T-helper 2 cell treated with Interferon-gamma antibody and Interleukin-4, amounts not matched to agents 5 μg/mL and 100 μg/mL, for 36 hours (primary cell): ENCODE measurements at regions not wholly inside any gene's neighbourhood (a gene's known extent, or its start where the extent isn't known, plus 50 kb on each side); places are given as distances from the start of the nearest gene placed in this dataset.

Source experiments
- DNase-seq: peaks from one replicate; pipeline ENCODE4 v3.0.0; 2021; ENCODE audit warnings: low spot score
- H3K27ac Mint-ChIP-seq: one replicate; pipeline ENCODE4 v1.8.0; 2021; ENCODE audit warnings: mild to moderate bottlenecking, mixed read lengths
- H3K27me3 Mint-ChIP-seq: one replicate; pipeline ENCODE4 v1.8.0; 2021; ENCODE audit warnings: low read depth, mixed read lengths
- H3K36me3 Mint-ChIP-seq: one replicate; pipeline ENCODE4 v1.8.0; 2021; ENCODE audit warnings: low read depth, mixed read lengths
- H3K4me1 Mint-ChIP-seq: one replicate; pipeline ENCODE4 v1.8.0; 2021; ENCODE audit warnings: low read depth, mixed read lengths
- H3K4me3 Mint-ChIP-seq: one replicate; pipeline ENCODE4 v1.8.0; 2022; ENCODE audit warnings: mild to moderate bottlenecking, moderate library complexity, mixed read lengths
- H3K9me3 Mint-ChIP-seq: one replicate; pipeline ENCODE4 v1.8.0; 2021; ENCODE audit warnings: mixed read lengths

DNA sequence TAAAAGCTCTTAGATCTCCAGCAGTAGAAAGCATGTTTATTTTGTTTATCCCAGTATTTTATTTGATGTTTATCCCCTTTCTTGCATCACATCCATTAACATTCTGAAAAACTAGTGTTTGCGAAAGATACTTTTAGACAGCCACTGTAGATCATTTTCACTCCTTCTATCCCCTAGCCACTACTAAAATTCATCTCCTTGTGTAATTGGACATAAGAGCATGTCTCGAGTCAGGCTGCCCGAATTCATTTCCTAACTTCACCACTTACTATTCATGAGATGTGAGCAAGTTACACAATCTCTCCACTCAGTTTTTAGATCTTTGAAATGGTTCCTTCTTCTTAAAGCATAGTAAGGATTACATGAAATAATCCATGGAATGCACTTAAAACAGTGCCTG is 514.0 kb downstream of the KLF5 start:
- no peak overlapping the region for H3K4me3 Mint-ChIP-seq
- no peaks in the 10 kb centered on the region for H3K4me1 Mint-ChIP-seq
- no peak overlapping the region for H3K27ac Mint-ChIP-seq
- H3K36me3 Mint-ChIP-seq: no peaks in the 10 kb centered on the region
- peaks cover 2% of the 10 kb centered on the region for H3K27me3 Mint-ChIP-seq
- DNase-seq: no peak
- H3K9me3 Mint-ChIP-seq: peaks cover 4% of the 10 kb centered on the region

DNA sequence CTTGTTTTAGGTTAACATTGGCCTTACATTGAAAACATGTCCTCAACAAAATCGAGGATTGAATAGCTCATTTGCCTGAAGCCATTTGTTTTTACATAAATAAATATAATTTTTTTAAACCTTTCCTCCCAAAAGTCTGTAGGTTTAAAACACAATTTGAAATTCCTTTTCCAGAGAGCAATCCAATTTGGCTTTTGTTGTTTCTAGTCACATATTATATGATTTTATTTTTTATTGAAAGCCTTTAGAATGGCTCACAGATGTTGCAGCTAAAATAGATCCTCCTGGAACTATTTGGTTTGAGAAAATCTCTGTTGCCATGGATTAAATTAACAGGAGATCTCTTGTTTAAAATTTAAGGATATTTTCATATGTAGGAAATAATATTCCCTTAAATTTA is 512.6 kb downstream of the KLF5 start:
- H3K27ac Mint-ChIP-seq: no peak overlapping the region
- no peak for DNase-seq
- H3K36me3 Mint-ChIP-seq: no peaks in the 10 kb centered on the region
- H3K27me3 Mint-ChIP-seq: peaks cover 8% of the 10 kb centered on the region
- H3K9me3 Mint-ChIP-seq: peaks cover 4% of the 10 kb centered on the region
- no peak overlapping the region for H3K4me3 Mint-ChIP-seq
- no peaks in the 10 kb centered on the region for H3K4me1 Mint-ChIP-seq

DNA sequence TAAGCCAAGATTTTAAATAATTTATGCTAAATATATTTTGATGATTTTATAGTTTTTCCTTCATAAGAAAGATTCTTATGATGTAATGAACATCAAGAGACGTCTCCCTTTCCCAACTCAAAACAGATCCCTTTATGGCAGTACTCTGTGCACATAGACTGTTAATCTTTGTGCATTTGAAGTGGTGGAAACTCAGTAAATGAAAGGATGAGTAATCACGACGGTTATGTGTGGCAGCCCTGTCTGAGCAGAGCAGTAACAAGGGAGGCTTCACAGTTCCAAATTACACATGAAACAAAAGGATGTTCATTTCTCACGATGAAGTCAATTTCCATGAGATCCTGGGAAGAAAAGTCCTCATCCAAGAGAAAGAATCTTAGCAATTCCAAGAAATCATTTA is 498.1 kb downstream of the KLF5 start:
- peaks cover 3% of the 10 kb centered on the region for H3K27me3 Mint-ChIP-seq
- H3K9me3 Mint-ChIP-seq: no peaks in the 10 kb centered on the region
- H3K27ac Mint-ChIP-seq: no peak overlapping the region
- no peaks in the 10 kb centered on the region for H3K4me1 Mint-ChIP-seq
- no peaks in the 10 kb centered on the region for H3K36me3 Mint-ChIP-seq
- no peak overlapping the region for H3K4me3 Mint-ChIP-seq
- DNase-seq: no peak

DNA sequence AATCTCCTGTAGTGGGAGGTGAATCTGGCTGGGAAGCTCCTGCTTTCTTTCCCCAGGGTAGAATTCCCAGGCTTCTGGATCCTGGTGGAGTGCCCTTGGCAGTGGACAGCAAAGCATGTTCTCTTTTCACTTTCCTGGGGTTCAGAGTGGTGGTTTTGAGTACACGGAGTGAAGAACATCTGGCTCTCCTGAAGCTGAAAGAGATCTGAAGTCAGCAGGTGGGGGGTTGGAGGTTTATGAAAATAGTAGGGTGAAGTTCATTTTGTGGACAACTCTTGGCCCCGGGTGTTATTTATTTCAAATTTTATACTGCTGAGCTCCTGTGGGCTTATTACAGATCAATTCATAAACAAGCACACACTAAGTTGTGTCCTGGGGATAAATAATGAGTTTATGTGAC is 497.3 kb downstream of the KLF5 start:
- H3K27ac Mint-ChIP-seq: no peak overlapping the region
- peaks cover 3% of the 10 kb centered on the region for H3K27me3 Mint-ChIP-seq
- DNase-seq: no peak
- H3K4me1 Mint-ChIP-seq: no peaks in the 10 kb centered on the region
- no peak overlapping the region for H3K4me3 Mint-ChIP-seq
- no peaks in the 10 kb centered on the region for H3K36me3 Mint-ChIP-seq
- H3K9me3 Mint-ChIP-seq: no peaks in the 10 kb centered on the region

DNA sequence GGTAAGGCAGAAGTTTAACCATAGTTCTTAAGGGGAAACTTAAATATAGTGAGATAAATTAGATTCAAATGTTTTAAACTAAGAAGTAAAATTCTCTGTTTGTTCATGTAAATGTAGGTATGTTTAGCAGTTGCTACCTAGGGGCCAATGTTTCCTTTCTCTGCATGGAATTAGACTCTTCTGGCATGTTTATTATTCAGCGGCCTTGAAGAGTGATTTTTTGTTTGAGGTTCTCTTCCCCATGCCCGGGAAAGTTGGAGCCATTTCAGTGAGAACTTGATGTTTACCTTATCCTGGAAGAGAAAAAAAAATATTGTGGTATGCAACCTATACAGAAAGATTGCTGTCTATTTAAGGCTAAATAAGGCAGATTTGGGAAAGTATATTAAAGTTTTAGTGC is 492.9 kb downstream of the KLF5 start:
- Mint-ChIP-seq H3K27me3 (peaks cover 3% of the 10 kb centered on the region), H3K4me1 (no peaks in the 10 kb centered on the region), H3K9me3 (no peaks in the 10 kb centered on the region), H3K4me3 (no peak overlapping the region), H3K27ac (no peak overlapping the region), H3K36me3 (no peaks in the 10 kb centered on the region)
- no peak for DNase-seq

DNA sequence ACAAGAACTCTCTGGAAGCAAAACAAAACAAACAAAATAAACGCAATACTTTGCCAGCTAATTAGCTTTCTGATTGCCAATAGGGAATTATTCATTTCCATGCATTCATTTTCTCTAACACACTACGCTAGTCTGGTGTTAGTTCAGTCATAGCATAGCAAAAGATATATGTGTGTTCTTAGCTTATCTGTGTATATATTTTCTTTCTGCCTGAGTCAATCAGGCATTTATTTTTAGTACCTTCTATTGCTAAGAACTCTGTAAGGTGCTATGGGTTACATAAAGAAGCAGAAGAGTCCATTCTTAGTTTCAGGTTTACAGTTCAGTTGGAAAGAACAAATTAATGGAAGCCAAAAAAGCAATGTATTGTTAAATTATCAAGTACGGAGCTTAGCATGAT is 490.9 kb downstream of the KLF5 start:
- H3K4me3 Mint-ChIP-seq: no peak overlapping the region
- no peak overlapping the region for H3K27ac Mint-ChIP-seq
- no peaks in the 10 kb centered on the region for H3K4me1 Mint-ChIP-seq
- peaks cover 5% of the 10 kb centered on the region for H3K27me3 Mint-ChIP-seq
- no peaks in the 10 kb centered on the region for H3K36me3 Mint-ChIP-seq
- no peaks in the 10 kb centered on the region for H3K9me3 Mint-ChIP-seq
- DNase-seq: no peak

DNA sequence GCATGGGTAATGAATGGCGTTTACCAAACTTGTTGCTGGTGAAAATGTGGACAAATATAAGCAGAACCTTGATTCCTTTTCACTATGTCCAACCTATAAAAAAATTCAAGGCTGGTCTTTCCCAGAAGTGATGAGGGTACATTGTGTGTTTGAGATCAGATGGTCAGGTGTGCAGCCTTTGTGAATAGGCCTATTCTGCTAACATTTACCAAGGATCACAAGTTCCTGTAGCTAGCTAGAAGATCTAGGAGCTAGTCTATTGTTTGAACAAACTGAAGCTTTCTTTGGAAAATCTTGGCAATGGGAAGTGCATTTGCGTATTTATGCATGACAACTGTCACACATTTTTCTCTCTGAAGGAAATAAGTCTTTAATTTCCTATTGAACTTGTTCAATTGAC is 489.6 kb downstream of the KLF5 start:
- H3K4me1 Mint-ChIP-seq: no peaks in the 10 kb centered on the region
- H3K36me3 Mint-ChIP-seq: no peaks in the 10 kb centered on the region
- no peaks in the 10 kb centered on the region for H3K9me3 Mint-ChIP-seq
- no peak overlapping the region for H3K27ac Mint-ChIP-seq
- no peak for DNase-seq
- H3K4me3 Mint-ChIP-seq: no peak overlapping the region
- H3K27me3 Mint-ChIP-seq: peaks cover 7% of the 10 kb centered on the region

DNA sequence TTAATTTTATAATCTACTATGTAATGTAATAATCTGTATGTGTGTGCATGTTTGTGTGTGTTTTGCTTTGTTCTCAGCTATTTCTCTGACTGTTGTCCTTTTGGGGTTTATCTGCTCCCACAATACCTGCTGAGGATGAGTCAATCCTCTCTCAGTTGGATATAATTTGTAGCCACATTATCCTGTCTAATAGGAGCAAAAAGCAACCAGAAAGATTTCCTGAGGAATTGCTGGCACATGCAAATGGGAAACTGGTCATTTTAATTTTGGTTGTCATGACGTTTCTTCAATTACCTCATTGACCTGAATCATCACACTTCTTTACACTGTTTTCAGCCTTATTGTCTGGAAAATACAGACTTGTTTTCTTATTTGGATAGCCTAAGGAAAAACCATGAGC is 488.4 kb downstream of the KLF5 start:
- H3K4me3 Mint-ChIP-seq: no peak overlapping the region
- H3K27me3 Mint-ChIP-seq: peaks cover 6% of the 10 kb centered on the region
- no peaks in the 10 kb centered on the region for H3K9me3 Mint-ChIP-seq
- H3K4me1 Mint-ChIP-seq: no peaks in the 10 kb centered on the region
- DNase-seq: no peak
- no peak overlapping the region for H3K27ac Mint-ChIP-seq
- H3K36me3 Mint-ChIP-seq: no peaks in the 10 kb centered on the region

DNA sequence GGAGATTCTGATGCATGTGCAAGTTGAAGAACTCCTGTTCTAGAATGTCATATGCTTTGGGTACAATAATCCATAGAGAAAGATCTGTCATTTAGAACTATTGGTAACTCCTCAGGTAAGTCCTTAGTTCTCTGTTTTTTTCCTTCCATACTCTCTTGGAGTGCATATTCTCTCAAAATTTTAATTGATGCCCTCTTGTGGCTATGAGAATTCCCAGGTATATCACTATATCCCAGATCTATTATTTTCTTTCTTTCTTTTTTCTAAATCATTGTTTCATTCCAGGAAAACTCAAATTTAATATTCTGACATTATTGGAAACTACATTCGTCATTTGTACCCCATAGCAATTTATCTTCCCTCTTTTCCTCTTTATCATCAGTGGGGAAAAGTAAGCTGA is 485.4 kb downstream of the KLF5 start:
- Mint-ChIP-seq H3K36me3 (no peaks in the 10 kb centered on the region), H3K9me3 (no peaks in the 10 kb centered on the region), H3K27ac (no peak overlapping the region), H3K4me3 (no peak overlapping the region), H3K27me3 (peaks cover 6% of the 10 kb centered on the region), H3K4me1 (no peaks in the 10 kb centered on the region)
- no peak for DNase-seq

DNA sequence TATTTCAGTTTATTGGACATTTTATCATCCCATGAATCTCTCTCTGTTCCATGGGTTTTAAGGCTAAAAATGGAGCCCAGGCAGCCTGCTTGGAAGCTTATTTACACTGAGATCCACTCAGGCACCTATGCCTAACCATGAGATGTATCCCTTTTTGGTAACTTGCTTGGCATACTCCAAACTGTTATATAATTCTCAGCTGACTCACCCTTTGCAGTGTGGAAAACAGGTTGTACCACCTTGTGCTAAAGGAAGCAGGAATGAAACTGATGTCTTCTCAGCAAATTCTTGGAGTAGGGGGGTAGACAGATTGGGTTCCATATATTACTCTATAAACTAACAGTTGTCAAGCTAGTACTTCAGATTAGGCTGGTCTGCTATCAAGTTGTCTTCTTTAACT is 483.6 kb downstream of the KLF5 start:
- Mint-ChIP-seq H3K27ac (no peak overlapping the region), H3K9me3 (no peaks in the 10 kb centered on the region), H3K27me3 (peaks cover 6% of the 10 kb centered on the region), H3K4me1 (peaks cover 2% of the 10 kb centered on the region), H3K36me3 (no peaks in the 10 kb centered on the region), H3K4me3 (no peak overlapping the region)
- no peak for DNase-seq

DNA sequence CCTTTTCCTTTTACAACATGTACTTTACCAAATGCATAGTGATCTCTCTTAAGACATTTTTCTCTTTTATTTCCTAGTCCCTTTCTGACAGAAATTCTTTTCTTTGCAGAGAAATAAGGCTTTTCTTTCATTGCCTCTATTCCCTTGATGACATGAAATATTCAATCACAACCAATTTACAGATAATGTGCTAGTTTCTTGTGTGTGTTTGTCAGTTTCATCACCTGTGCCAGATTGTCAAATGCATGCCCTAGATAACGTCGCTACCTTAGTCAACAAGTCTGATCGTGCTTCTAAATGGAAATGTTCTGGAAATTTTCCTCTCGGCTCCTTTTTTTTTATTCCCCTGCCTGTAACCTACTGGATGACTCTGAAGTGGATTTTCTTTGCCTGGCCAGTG is 478.1 kb downstream of the KLF5 start:
- Mint-ChIP-seq H3K9me3 (no peaks in the 10 kb centered on the region), H3K27ac (no peak overlapping the region), H3K36me3 (no peaks in the 10 kb centered on the region), H3K27me3 (no peaks in the 10 kb centered on the region), H3K4me1 (peaks cover 2% of the 10 kb centered on the region), H3K4me3 (no peak overlapping the region)
- no peak for DNase-seq

DNA sequence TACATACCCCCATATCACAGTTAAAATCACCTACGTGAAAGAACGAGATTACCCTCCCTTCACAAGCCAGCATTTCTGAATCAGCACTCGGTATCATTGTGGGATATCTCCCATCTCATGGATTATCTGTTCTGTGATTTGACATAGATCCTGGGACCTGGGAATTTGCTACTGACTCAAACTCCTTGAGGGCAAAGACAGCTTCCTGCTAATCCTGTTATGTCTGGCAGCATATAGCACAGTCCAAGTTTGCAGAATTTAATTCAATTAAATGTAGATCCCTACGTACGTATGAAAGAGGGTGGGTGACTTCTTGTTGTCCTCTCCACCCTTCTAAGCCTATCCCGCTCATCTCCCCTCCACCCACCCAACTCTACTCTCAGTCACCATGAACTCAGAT is 476.5 kb downstream of the KLF5 start:
- no peaks in the 10 kb centered on the region for H3K36me3 Mint-ChIP-seq
- H3K27ac Mint-ChIP-seq: no peak overlapping the region

DNA sequence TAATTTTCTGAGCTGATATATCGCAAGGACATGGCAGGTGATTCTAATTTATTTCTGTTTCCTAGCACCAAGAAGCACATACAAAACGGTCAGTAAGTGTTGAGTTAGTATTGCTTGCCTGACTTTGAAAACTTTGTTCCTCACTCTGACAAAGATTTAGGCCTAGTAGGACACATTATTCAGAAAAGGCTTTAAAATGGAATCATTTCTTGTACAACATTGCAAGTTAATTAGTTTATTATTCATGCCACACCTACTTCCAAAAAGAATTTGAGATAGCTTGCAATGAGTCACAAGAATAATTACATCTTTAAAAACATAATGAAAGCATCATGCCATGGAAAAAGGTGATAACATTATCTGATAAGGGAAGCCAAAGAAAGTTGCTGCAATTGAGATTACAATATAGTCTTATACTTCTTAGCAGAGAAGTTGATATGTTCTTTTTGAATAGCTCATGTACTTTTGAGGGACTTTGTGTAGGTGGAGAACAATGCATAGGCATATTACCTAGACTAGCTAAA is 474.2 kb downstream of the KLF5 start:
- H3K4me3 Mint-ChIP-seq: no peak overlapping the region
- H3K36me3 Mint-ChIP-seq: no peaks in the 10 kb centered on the region
- DNase-seq: no peak
- H3K4me1 Mint-ChIP-seq: peaks cover 2% of the 10 kb centered on the region
- H3K27me3 Mint-ChIP-seq: peaks cover 3% of the 10 kb centered on the region
- no peak overlapping the region for H3K27ac Mint-ChIP-seq
- no peaks in the 10 kb centered on the region for H3K9me3 Mint-ChIP-seq

More for the DNA sequence above, 476.5 kb downstream of the KLF5 start:
- Mint-ChIP-seq H3K9me3 (no peaks in the 10 kb centered on the region), H3K4me1 (peaks cover 2% of the 10 kb centered on the region), H3K27me3 (no peaks in the 10 kb centered on the region), H3K4me3 (no peak overlapping the region)
- no peak for DNase-seq

DNA sequence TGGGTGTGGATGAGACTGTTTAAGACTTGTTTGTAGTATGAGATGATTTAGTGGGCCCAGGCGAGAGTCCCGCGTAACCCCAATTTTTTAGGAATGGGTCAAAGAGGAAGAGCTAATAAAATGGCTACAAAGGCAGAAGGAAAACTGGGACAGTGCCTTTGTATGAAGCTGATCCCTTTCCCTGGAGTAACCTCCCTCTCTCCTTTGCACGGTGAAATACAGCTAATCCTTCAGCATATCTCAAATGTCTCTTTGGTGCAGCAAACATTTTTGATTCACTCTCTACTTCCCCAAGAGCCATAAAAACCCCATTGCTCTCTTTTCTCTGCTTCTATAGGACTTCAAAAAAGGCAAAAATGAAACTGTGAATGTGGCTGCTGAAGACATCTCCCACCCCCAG is 473.8 kb downstream of the KLF5 start:
- Mint-ChIP-seq H3K4me3 (no peak overlapping the region), H3K27me3 (peaks cover 6% of the 10 kb centered on the region), H3K9me3 (no peaks in the 10 kb centered on the region), H3K36me3 (no peaks in the 10 kb centered on the region), H3K4me1 (no peaks in the 10 kb centered on the region), H3K27ac (no peak overlapping the region)
- DNase-seq: no peak

DNA sequence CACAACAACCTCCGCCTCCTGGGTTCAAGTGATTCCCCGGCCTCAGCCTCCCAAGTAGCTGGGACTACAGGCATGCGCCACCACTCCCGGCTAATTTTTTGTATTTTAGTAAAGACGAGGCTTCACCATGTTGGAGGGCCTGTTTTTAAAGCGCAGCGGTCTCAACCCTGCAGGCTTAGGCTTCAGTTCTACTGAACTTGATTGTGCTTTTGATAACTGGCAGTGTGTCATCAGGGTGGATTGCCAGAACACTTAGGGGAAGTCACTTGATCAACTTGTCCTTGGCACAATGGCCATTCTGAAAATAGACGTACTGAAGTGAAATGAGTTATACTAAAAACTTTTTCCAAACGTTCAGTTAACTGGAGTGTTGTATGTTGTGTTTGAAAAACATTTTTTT is 472.2 kb downstream of the KLF5 start:
- Mint-ChIP-seq H3K27me3 (peaks cover 8% of the 10 kb centered on the region), H3K27ac (no peak overlapping the region), H3K4me1 (no peaks in the 10 kb centered on the region), H3K9me3 (no peaks in the 10 kb centered on the region), H3K4me3 (no peak overlapping the region), H3K36me3 (no peaks in the 10 kb centered on the region)
- no peak for DNase-seq
